ENCODE measurements at regions not wholly inside any gene's neighbourhood (a gene's known extent, or its start where the extent isn't known, plus 50 kb on each side); places are given as distances from the start of the nearest gene placed in this dataset.
"Not testable (repeated sequence)": the region's sequence is repeated elsewhere in the genome, so short reads cannot be mapped to it uniquely, and the experiment has no call there.

DNA sequence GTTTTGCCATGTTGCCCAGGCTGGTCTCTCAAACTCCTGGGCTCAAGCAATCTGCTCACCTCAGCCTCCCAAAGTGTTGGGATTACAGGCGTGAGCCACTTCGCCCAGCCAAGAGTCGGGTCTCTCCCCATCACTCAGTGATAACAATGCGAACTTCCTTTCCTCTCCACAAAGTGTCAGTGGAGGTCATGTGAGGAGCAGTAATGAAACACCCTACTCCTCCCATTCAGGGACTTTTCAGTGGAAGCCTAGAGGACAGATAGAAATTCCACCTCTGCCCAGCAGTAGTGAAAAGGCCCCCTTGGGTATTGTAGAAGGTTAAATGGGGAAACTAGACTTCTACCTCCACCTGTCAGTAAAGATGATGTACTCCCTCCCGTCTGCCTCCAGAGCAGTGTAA is 141.9 kb upstream of the STK26 start:
- 55% methylated on average over 5 of the region's 5 CpGs for WGBS

DNA sequence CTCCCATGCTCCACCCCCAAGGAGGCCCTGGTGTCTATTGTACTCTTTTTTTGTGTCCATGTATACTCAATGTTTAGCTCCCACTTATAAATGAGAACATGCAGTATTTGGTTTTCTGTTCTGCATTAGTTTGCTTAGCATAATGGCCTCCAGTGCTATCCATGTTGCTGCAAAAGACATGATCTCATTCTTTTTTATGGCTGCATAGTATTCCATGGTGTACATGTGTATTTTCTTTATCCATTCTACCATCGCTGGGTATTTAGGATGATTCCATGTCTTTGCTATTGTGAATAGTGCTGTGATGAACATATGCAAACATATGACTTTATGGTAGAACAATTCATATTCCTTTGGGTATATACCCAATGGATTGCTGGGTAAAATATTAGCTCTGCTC is 138.1 kb upstream of the STK26 start:
- not testable (repeated sequence) for H3K4me1 ChIP-seq (ENCODE audit: control insufficient read depth in 4 of 4, insufficient read depth in 4 of 4, low read length in 3 of 4); H3K9ac ChIP-seq (ENCODE audit: low read depth in 1 of 2, low read length in 2 of 2); H3K36me3 ChIP-seq (ENCODE audit: control insufficient read depth in 4 of 4, insufficient read depth in 3 of 4, low read depth in 1 of 4, low read length in 3 of 4); H3K9me3 ChIP-seq (ENCODE audit: control insufficient read depth in 4 of 4, low read length in 3 of 4); H3K27ac ChIP-seq (ENCODE audit: low read depth in 1 of 2, low read length in 2 of 2); H3K27me3 ChIP-seq (ENCODE audit: control insufficient read depth in 4 of 4, insufficient read depth in 4 of 4, low read length in 3 of 4); DNase-seq (ENCODE audit: low spot score); H3K4me3 ChIP-seq (ENCODE audit: low read depth in 1 of 3, low read length in 3 of 3)
- 82% methylated on average over 1 of the region's 1 CpG for WGBS

More for the DNA sequence above, 141.9 kb upstream of the STK26 start:
- no peak for DNase-seq (ENCODE audit: low spot score)
- TF ChIP-seq RAD21 (IDR thresholded peaks at IDR 0.05) = no peak
- no peak for TF ChIP-seq FOXA2 (IDR thresholded peaks at IDR 0.05)
- no peak for TF ChIP-seq YY1 (IDR thresholded peaks at IDR 0.05)
- TF ChIP-seq HNF4G (IDR thresholded peaks at IDR 0.05) = no peak
- TF ChIP-seq HNF4A (conservative IDR thresholded peaks at IDR 0.05) = no peak
- TF ChIP-seq, protein P1, sequence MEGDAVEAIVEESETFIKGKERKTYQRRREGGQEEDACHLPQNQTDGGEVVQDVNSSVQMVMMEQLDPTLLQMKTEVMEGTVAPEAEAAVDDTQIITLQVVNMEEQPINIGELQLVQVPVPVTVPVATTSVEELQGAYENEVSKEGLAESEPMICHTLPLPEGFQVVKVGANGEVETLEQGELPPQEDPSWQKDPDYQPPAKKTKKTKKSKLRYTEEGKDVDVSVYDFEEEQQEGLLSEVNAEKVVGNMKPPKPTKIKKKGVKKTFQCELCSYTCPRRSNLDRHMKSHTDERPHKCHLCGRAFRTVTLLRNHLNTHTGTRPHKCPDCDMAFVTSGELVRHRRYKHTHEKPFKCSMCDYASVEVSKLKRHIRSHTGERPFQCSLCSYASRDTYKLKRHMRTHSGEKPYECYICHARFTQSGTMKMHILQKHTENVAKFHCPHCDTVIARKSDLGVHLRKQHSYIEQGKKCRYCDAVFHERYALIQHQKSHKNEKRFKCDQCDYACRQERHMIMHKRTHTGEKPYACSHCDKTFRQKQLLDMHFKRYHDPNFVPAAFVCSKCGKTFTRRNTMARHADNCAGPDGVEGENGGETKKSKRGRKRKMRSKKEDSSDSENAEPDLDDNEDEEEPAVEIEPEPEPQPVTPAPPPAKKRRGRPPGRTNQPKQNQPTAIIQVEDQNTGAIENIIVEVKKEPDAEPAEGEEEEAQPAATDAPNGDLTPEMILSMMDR (IDR thresholded peaks at IDR 0.05; ENCODE audit: low read depth, low read length, missing input control) = no peak
- Histone ChIP-seq H3K27ac (ENCODE audit: low read depth in 1 of 2, low read length in 2 of 2) (no peak overlapping the region), H3K4me3 (ENCODE audit: low read depth in 1 of 3, low read length in 3 of 3) (no peak overlapping the region), H3K9ac (ENCODE audit: low read depth in 1 of 2, low read length in 2 of 2) (no peak overlapping the region), H3K9me3 (ENCODE audit: control insufficient read depth in 4 of 4, low read length in 3 of 4) (no peaks in the 10 kb centered on the region), H3K36me3 (ENCODE audit: control insufficient read depth in 4 of 4, insufficient read depth in 3 of 4, low read depth in 1 of 4, low read length in 3 of 4) (no peaks in the 10 kb centered on the region), H3K27me3 (ENCODE audit: control insufficient read depth in 4 of 4, insufficient read depth in 4 of 4, low read length in 3 of 4) (peaks cover 0 to 2% (median 0%) of the 10 kb centered on the region in 4 donors), H3K4me1 (ENCODE audit: control insufficient read depth in 4 of 4, insufficient read depth in 4 of 4, low read length in 3 of 4) (no peaks in the 10 kb centered on the region)

DNA sequence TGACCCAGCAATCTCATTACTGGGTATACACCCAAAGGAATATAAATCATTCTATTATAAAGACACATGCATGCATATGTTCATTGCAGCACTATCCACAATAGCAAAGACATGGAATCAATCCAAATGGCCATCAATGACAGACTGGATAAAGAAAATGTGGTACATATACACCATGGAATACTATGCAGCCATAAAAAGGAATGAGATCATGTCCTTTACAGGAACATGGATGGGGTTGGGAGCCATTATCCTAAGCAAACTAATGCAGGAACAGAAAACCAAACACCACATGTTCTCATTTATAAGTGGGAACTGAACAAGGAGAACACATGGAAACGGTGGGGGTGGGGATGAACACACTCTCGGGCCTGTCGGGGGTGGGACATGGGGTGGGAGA is 129.2 kb upstream of the STK26 start:
- H3K4me1 ChIP-seq (ENCODE audit: control insufficient read depth in 4 of 4, insufficient read depth in 4 of 4, low read length in 3 of 4); H3K27ac ChIP-seq (ENCODE audit: low read depth in 1 of 2, low read length in 2 of 2); H3K9ac ChIP-seq (ENCODE audit: low read depth in 1 of 2, low read length in 2 of 2); H3K27me3 ChIP-seq (ENCODE audit: control insufficient read depth in 4 of 4, insufficient read depth in 4 of 4, low read length in 3 of 4); DNase-seq (ENCODE audit: low spot score); H3K36me3 ChIP-seq (ENCODE audit: control insufficient read depth in 4 of 4, insufficient read depth in 3 of 4, low read depth in 1 of 4, low read length in 3 of 4); H3K4me3 ChIP-seq (ENCODE audit: low read depth in 1 of 3, low read length in 3 of 3); H3K9me3 ChIP-seq (ENCODE audit: control insufficient read depth in 4 of 4, low read length in 3 of 4): not testable (repeated sequence)
- WGBS = 86% methylated on average over 3 of the region's 3 CpGs

DNA sequence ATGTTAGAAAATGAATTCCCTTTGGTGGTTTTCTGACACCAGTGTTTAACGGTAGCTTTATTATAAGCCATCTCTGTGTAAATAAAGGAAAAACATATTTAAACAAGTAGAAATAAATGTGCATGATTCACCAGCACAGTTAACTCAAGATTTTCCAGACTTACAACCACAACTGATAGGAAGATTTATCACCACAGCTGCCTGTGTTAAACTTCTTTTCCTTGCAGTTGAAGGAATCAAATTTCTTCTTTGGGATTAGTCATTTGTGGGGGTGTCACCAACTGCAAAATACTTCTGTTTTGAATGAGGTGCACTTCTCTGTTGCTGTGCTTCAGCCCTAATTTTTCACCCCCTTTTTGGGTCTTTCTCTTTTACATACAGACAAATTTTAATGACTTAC is 128.1 kb upstream of the STK26 start:
- Histone ChIP-seq H3K36me3 (ENCODE audit: control insufficient read depth in 4 of 4, insufficient read depth in 3 of 4, low read depth in 1 of 4, low read length in 3 of 4) (no peaks in the 10 kb centered on the region), H3K9ac (ENCODE audit: low read depth in 1 of 2, low read length in 2 of 2) (no peak overlapping the region), H3K9me3 (ENCODE audit: control insufficient read depth in 4 of 4, low read length in 3 of 4) (no peaks in the 10 kb centered on the region), H3K27ac (ENCODE audit: low read depth in 1 of 2, low read length in 2 of 2) (no peak overlapping the region), H3K4me3 (ENCODE audit: low read depth in 1 of 3, low read length in 3 of 3) (no peak overlapping the region), H3K27me3 (ENCODE audit: control insufficient read depth in 4 of 4, insufficient read depth in 4 of 4, low read length in 3 of 4) (peaks cover 0 to 5% (median 0%) of the 10 kb centered on the region in 4 donors), H3K4me1 (ENCODE audit: control insufficient read depth in 4 of 4, insufficient read depth in 4 of 4, low read length in 3 of 4) (no peaks in the 10 kb centered on the region)
- 40% methylated on average over 1 of the region's 1 CpG for WGBS
- DNase-seq (ENCODE audit: low spot score) = no peak
- TF ChIP-seq, protein P2, sequence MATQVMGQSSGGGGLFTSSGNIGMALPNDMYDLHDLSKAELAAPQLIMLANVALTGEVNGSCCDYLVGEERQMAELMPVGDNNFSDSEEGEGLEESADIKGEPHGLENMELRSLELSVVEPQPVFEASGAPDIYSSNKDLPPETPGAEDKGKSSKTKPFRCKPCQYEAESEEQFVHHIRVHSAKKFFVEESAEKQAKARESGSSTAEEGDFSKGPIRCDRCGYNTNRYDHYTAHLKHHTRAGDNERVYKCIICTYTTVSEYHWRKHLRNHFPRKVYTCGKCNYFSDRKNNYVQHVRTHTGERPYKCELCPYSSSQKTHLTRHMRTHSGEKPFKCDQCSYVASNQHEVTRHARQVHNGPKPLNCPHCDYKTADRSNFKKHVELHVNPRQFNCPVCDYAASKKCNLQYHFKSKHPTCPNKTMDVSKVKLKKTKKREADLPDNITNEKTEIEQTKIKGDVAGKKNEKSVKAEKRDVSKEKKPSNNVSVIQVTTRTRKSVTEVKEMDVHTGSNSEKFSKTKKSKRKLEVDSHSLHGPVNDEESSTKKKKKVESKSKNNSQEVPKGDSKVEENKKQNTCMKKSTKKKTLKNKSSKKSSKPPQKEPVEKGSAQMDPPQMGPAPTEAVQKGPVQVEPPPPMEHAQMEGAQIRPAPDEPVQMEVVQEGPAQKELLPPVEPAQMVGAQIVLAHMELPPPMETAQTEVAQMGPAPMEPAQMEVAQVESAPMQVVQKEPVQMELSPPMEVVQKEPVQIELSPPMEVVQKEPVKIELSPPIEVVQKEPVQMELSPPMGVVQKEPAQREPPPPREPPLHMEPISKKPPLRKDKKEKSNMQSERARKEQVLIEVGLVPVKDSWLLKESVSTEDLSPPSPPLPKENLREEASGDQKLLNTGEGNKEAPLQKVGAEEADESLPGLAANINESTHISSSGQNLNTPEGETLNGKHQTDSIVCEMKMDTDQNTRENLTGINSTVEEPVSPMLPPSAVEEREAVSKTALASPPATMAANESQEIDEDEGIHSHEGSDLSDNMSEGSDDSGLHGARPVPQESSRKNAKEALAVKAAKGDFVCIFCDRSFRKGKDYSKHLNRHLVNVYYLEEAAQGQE (IDR thresholded peaks at IDR 0.05) = no peak
- TF ChIP-seq FOXA1 (IDR thresholded peaks at IDR 0.05) (no peak), GABPA (IDR thresholded peaks at IDR 0.05 in 1 of 2, conservative IDR thresholded peaks at IDR 0.05 in 1 of 2) (no peak), NR2F2 (IDR thresholded peaks at IDR 0.05) (no peak), HNF4A (conservative IDR thresholded peaks at IDR 0.05) (no peak), RXRA (IDR thresholded peaks at IDR 0.05) (no peak), JUND (IDR thresholded peaks at IDR 0.05) (no peak), TAF1 (conservative IDR thresholded peaks at IDR 0.05) (no peak)
- TF ChIP-seq, protein P1 (IDR thresholded peaks at IDR 0.05; ENCODE audit: low read depth, low read length, missing input control) = no peak
- TF ChIP-seq, protein P3, sequence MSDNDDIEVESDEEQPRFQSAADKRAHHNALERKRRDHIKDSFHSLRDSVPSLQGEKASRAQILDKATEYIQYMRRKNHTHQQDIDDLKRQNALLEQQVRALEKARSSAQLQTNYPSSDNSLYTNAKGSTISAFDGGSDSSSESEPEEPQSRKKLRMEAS (IDR thresholded peaks at IDR 0.05) = no peak
- TF ChIP-seq, protein P4, sequence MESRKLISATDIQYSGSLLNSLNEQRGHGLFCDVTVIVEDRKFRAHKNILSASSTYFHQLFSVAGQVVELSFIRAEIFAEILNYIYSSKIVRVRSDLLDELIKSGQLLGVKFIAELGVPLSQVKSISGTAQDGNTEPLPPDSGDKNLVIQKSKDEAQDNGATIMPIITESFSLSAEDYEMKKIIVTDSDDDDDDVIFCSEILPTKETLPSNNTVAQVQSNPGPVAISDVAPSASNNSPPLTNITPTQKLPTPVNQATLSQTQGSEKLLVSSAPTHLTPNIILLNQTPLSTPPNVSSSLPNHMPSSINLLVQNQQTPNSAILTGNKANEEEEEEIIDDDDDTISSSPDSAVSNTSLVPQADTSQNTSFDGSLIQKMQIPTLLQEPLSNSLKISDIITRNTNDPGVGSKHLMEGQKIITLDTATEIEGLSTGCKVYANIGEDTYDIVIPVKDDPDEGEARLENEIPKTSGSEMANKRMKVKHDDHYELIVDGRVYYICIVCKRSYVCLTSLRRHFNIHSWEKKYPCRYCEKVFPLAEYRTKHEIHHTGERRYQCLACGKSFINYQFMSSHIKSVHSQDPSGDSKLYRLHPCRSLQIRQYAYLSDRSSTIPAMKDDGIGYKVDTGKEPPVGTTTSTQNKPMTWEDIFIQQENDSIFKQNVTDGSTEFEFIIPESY (IDR thresholded peaks at IDR 0.05) = no peak

Data from liver (tissue), 8 donors.